Psoas muscle (tissue), 7 donors: ENCODE measurements at regions not wholly inside any gene's neighbourhood (a gene's known extent, or its start where the extent isn't known, plus 50 kb on each side); places are given as distances from the start of the nearest gene placed in this dataset.
A peak's percentile ranks its signal among the peaks of the same experiment; 100 is the strongest.

Experiments used
- ATAC-seq, 4 donors: fragments of 200-7000 bp; cut with Tn5 transposase; one replicate each; pipeline ENCODE4 v1.9.1; 2020; ENCODE audit warnings: moderate library complexity in 3 of 4, mild to moderate bottlenecking in 2 of 4
- DNase-seq, 2 donors: peaks; one replicate each; pipeline ENCODE4 v3.0.0-alpha.2; 2020
- H3K27ac ChIP-seq: fragments of 200-600 bp; one replicate; pipeline ENCODE4 v1.8.0; 2022
- H3K27me3 ChIP-seq, 3 donors: fragments of 200-600 bp in 1 of 3; one replicate each; pipeline versions ENCODE4 v1.6.1 to v1.8.0; 2013 to 2022; ENCODE audit warnings: low read length in 2 of 3, mild to moderate bottlenecking in 2 of 3, moderate library complexity in 1 of 3; ENCODE audit not compliant: insufficient read depth in 3 of 3
- H3K36me3 ChIP-seq, 2 donors: fragments of 200-600 bp in 1 of 2; one replicate each; pipeline versions ENCODE4 v1.6.1 to v1.8.0; 2013 to 2022; ENCODE audit warnings: low read depth in 1 of 2, mild to moderate bottlenecking in 1 of 2, moderate library complexity in 1 of 2; ENCODE audit not compliant: insufficient read depth in 1 of 2
- H3K4me1 ChIP-seq: fragments of 200-600 bp; one replicate; pipeline ENCODE4 v1.8.0; 2022
- H3K4me3 ChIP-seq: fragments of 200-600 bp; one replicate; pipeline ENCODE4 v1.8.0; 2022; ENCODE audit warnings: mild to moderate bottlenecking
- H3K9me3 ChIP-seq: fragments of 200-600 bp; one replicate; pipeline ENCODE4 v1.8.0; 2022
- whole genome bisulfite sequencing, 3 donors: extraction: QIAGEN DNeasy Blood & Tissue Kit; methylation state at CpG; one replicate each; pipeline versions ENCODE4 v1.1.6 to v1.1.7; 2013; 5-methylcytosine and 5-hydroxymethylcytosine counted together
- intact Hi-C, 2 donors: fragments of 100-400 bp; cut with DNase I; formaldehyde crosslinking; loops; one replicate each; pipeline versions ENCODE4 v1.11.0 to v1.14.2; 2022
- TF ChIP-seq, protein P1 (sequence below): fragments of 200-600 bp; IDR thresholded peaks from one replicate; pipeline ENCODE4 v1.8.0; 2022; ENCODE audit warnings: antibody characterized with exemption
- donor health status: healthy with polysubstance abuse.
- donor health status: DM: no; HTN: no; CAD: no; lungs with moderate emphysema.
- donor health status: Bipolar disorder and iron deficiency.
- donor health status: healthy.
- donor health status: DM: yes; HTN: yes; CAD: no.
- donor health status: DM: no; HTN: no; CAD: no.
- donor health status: DM: yes; HTN: yes; CAD: no.

GRCh38 chr6:163757520-163757919, 343.0 kb downstream of the QKI start:
- DNase-seq: no peak
- intact Hi-C loops: no loop called here
- no peaks in the 10 kb centered on the region for H3K27me3 ChIP-seq
- no peaks in the 10 kb centered on the region for H3K36me3 ChIP-seq
- H3K27ac ChIP-seq: no peak overlapping the region
- no peaks in the 10 kb centered on the region for H3K9me3 ChIP-seq
- ATAC-seq: no peak
- H3K4me1 ChIP-seq: peaks cover 11% of the 10 kb centered on the region
- TF ChIP-seq, protein P1, sequence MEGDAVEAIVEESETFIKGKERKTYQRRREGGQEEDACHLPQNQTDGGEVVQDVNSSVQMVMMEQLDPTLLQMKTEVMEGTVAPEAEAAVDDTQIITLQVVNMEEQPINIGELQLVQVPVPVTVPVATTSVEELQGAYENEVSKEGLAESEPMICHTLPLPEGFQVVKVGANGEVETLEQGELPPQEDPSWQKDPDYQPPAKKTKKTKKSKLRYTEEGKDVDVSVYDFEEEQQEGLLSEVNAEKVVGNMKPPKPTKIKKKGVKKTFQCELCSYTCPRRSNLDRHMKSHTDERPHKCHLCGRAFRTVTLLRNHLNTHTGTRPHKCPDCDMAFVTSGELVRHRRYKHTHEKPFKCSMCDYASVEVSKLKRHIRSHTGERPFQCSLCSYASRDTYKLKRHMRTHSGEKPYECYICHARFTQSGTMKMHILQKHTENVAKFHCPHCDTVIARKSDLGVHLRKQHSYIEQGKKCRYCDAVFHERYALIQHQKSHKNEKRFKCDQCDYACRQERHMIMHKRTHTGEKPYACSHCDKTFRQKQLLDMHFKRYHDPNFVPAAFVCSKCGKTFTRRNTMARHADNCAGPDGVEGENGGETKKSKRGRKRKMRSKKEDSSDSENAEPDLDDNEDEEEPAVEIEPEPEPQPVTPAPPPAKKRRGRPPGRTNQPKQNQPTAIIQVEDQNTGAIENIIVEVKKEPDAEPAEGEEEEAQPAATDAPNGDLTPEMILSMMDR: no peak
- no peak overlapping the region for H3K4me3 ChIP-seq

GRCh38 chr6:163756079-163756478, 341.6 kb downstream of the QKI start:
- peak overlapping the region; percentile 51 for H3K27ac ChIP-seq
- WGBS, 3 donors: 26 to 32% (median 29%) methylated on average over 4 of the region's 4 CpGs
- H3K27me3 ChIP-seq: no peaks in the 10 kb centered on the region
- TF ChIP-seq, protein P1: no peak
- no peaks in the 10 kb centered on the region for H3K9me3 ChIP-seq
- H3K4me3 ChIP-seq: peak overlapping the region; percentile 17
- H3K36me3 ChIP-seq: no peaks in the 10 kb centered on the region
- ATAC-seq (peak; percentile 83 to 94 (median 86)), DNase-seq (no peak)
- intact Hi-C loops: no loop called here
- peaks cover 11% of the 10 kb centered on the region for H3K4me1 ChIP-seq

GRCh38 chr6:163754866-163755265, 340.3 kb downstream of the QKI start:
- TF ChIP-seq, protein P1: no peak
- ATAC-seq (no peak), DNase-seq (peak in 1 of 2 donors; percentile 32)
- Histone ChIP-seq H3K4me1 (peaks cover 17% of the 10 kb centered on the region), H3K9me3 (no peaks in the 10 kb centered on the region), H3K27ac (no peak overlapping the region), H3K4me3 (no peak overlapping the region), H3K36me3 (no peaks in the 10 kb centered on the region), H3K27me3 (no peaks in the 10 kb centered on the region)
- intact Hi-C loops: no loop called here
- WGBS, 3 donors: 60 to 72% (median 68%) methylated on average over 5 of the region's 5 CpGs

- TF ChIP-seq, protein P1: no peak
- Histone ChIP-seq H3K4me1 (peaks cover 17% of the 10 kb centered on the region), H3K36me3 (no peaks in the 10 kb centered on the region), H3K4me3 (no peak overlapping the region), H3K9me3 (no peaks in the 10 kb centered on the region), H3K27me3 (no peaks in the 10 kb centered on the region), H3K27ac (no peak overlapping the region)
- whole genome bisulfite sequencing, 3 donors: 92 to 94% (median 93%) methylated on average over 2 of the region's 2 CpGs
- no peak for ATAC-seq
- no peak for DNase-seq
- intact Hi-C loops: no loop called here
These were observed 338.9 kb downstream of the QKI start for GRCh38 chr6:163753430-163753829.

GRCh38 chr6:163752446-163752845, 337.9 kb downstream of the QKI start:
- Histone ChIP-seq H3K4me1 (peaks cover 17% of the 10 kb centered on the region), H3K9me3 (no peaks in the 10 kb centered on the region), H3K27me3 (no peaks in the 10 kb centered on the region), H3K36me3 (no peaks in the 10 kb centered on the region), H3K27ac (no peak overlapping the region), H3K4me3 (no peak overlapping the region)
- DNase-seq (no peak), ATAC-seq (no peak)
- WGBS, 3 donors: 92 to 97% (median 96%) methylated on average over 13 of the region's 13 CpGs
- TF ChIP-seq, protein P1: no peak
- intact Hi-C loops: no loop called here
